K562 (cell line): ENCODE measurements at regions not wholly inside any gene's neighbourhood (a gene's known extent, or its start where the extent isn't known, plus 50 kb on each side); places are given as distances from the start of the nearest gene placed in this dataset.

Experiments used
- ATAC-seq: fragments of 200-7000 bp; cut with Tn5 transposase; 3 replicates; pipeline ENCODE4 v1.9.1; 2020; ENCODE audit warnings: moderate library complexity
- BruUV-seq: library from RNA; stranded (reverse); fragments of 400-500 nt; replicated peaks from 2 replicates; lab custom pipeline; 2021; lab: Mats Ljungman, UMichigan
- CTCF ChIA-PET: fragments of 300-600 bp; formaldehyde crosslinking; extraction: SDS; loops from one replicate; lab custom pipeline; 2021; ENCODE audit warnings: low intra/inter-chr PET ratio; lab: Yijun Ruan, JAX
- POLR2A ChIA-PET: fragments of 300-600, 350-650 bp; sonication (Branson Sonifier 250); formaldehyde crosslinking; extraction: SDS; loops from one replicate; lab custom pipeline; 2021; ENCODE audit warnings: antibody characterized with exemption, inconsistent platforms; lab: Yijun Ruan, JAX
- DNase-seq, 4 experiments: peaks; one replicate each; pipeline versions ENCODE4 v3.0.0 to v3.0.0-alpha.2; 2011 to 2018; ENCODE audit warnings: low spot score in 3 of 4, mixed read lengths in 3 of 4; ENCODE audit errors: extremely low read depth in 1 of 4
- FAIRE-seq: peaks from 2 replicates; lab custom pipeline; 2011; peaks lifted over from hg19 to GRCh38; lab: Jason Lieb, UNC
- H2AFZ ChIP-seq: 2 replicates; pipeline ENCODE4 v1.6.0; 2011; ENCODE audit warnings: low read depth, low read length, control low read depth, inconsistent platforms
- H3K27ac ChIP-seq: fragments of 200-600 bp; 3 replicates; pipeline ENCODE4 v1.8.0; 2011; ENCODE audit warnings: low read depth, mild to moderate bottlenecking, control low read depth, inconsistent platforms, low read length, moderate library complexity, mixed read lengths; ENCODE audit errors: extremely low read depth
- H3K27me3 ChIP-seq, 2 experiments: fragments of 300-600 bp in 1 of 2; 2 replicates in 1 of 2; 3 replicates in 1 of 2; pipeline versions ENCODE4 v1.6.0 to v1.8.0; 2011; ENCODE audit warnings: inconsistent platforms in 2 of 2, low read length in 2 of 2, mild to moderate bottlenecking in 1 of 2, mixed read lengths in 1 of 2, moderate library complexity in 1 of 2; ENCODE audit not compliant: control insufficient read depth in 2 of 2, insufficient read depth in 2 of 2
- H3K36me3 ChIP-seq: fragments of 300-600 bp; 3 replicates; pipeline ENCODE4 v1.8.0; 2011; ENCODE audit warnings: mild to moderate bottlenecking, low read length, inconsistent platforms; ENCODE audit not compliant: control insufficient read depth, insufficient read depth
- H3K4me1 ChIP-seq, 2 experiments: fragments of 200-600 bp in 1 of 2; replicated peaks in 1 of 2; 2 replicates in 1 of 2; 3 replicates in 1 of 2; pipeline versions ENCODE4 v1.5.1 to v1.8.0; 2011; ENCODE audit warnings: inconsistent platforms in 2 of 2, low read length in 2 of 2, mild to moderate bottlenecking in 1 of 2, mixed read lengths in 1 of 2, moderate library complexity in 1 of 2; ENCODE audit not compliant: control insufficient read depth in 2 of 2, insufficient read depth in 2 of 2
- H3K4me2 ChIP-seq: 2 replicates; pipeline ENCODE4 v1.6.1; 2011; ENCODE audit warnings: low read length, control low read depth, inconsistent platforms, mixed read lengths; ENCODE audit not compliant: insufficient read depth
- H3K4me3 ChIP-seq: fragments of 200-600 bp; sonication (generic), shearing (Covaris generic); 2 replicates; pipeline ENCODE4 v1.5.1; 2016; ENCODE audit warnings: control low read depth, inconsistent platforms
- H3K79me2 ChIP-seq: fragments of 200-600 bp; 3 replicates; pipeline ENCODE4 v1.8.0; 2011; ENCODE audit warnings: low read length, inconsistent platforms; ENCODE audit not compliant: control insufficient read depth, insufficient read depth
- H3K9ac ChIP-seq, 2 experiments: 2 replicates each; pipeline versions ENCODE4 v1.6.0 to v1.6.1; 2011; ENCODE audit warnings: low read depth in 2 of 2, low read length in 2 of 2, control low read depth in 1 of 2, inconsistent platforms in 1 of 2, mild to moderate bottlenecking in 1 of 2, mixed read lengths in 1 of 2; ENCODE audit not compliant: insufficient read depth in 1 of 2
- H3K9me1 ChIP-seq: one replicate; pipeline ENCODE4 v1.6.0; 2011; ENCODE audit warnings: inconsistent platforms, mild to moderate bottlenecking, low read length, moderate library complexity; ENCODE audit not compliant: control insufficient read depth, insufficient read depth
- H3K9me3 ChIP-seq: replicated peaks from 2 replicates; pipeline ENCODE4 v1.5.1; 2011; ENCODE audit warnings: low read depth, low read length, inconsistent platforms; ENCODE audit not compliant: control insufficient read depth, insufficient read depth
- H4K20me1 ChIP-seq: replicated peaks from 2 replicates; pipeline ENCODE4 v1.6.1; 2011; ENCODE audit warnings: low read length, inconsistent platforms, mixed read lengths; ENCODE audit not compliant: control insufficient read depth, insufficient read depth
- FOXP1 ChIP-seq: sonication (generic); formaldehyde crosslinking; IDR thresholded peaks from 2 replicates; pipeline ENCODE4 v1.8.0; 2022; ENCODE audit warnings: mild to moderate bottlenecking, missing genetic modification reagents
- RBM22 ChIP-seq: fragments of 200-400 bp; formaldehyde crosslinking; IDR thresholded peaks from 2 replicates; pipeline ENCODE4 v1.6.1; 2018; ENCODE audit warnings: low read length, low read depth; ENCODE audit not compliant: poor library complexity, severe bottlenecking
- ZNF24 ChIP-seq: fragments of 450-650 bp; IDR thresholded peaks from 2 replicates; pipeline ENCODE4 v1.6.1; 2016
- WGBS: fragments of 100-300 bp; shearing (Covaris generic); methylation state at CpG from one replicate; pipeline ENCODE4 v1.1.6; 2016; ENCODE audit warnings: low coverage, mixed read lengths; ENCODE audit not compliant: insufficient coverage; ENCODE audit errors: missing lambda C conversion rate; 5-methylcytosine and 5-hydroxymethylcytosine counted together
- in situ Hi-C: fragments of 300-500 bp; cut with MboI; formaldehyde crosslinking; loops from 4 replicates; pipeline ENCODE4 v1.15.0; 2018; ENCODE audit warnings: inconsistent platforms, mixed read lengths
- intact Hi-C: fragments of 100-400 bp; cut with micrococcal nuclease; formaldehyde crosslinking; loops from 2 replicates; pipeline ENCODE4 v1.14.2; 2022
- TF ChIP-seq, protein P1 (sequence below): fragments of 450-650 bp; IDR thresholded peaks from 2 replicates; pipeline ENCODE4 v1.6.1; 2017; ENCODE audit warnings: mild to moderate bottlenecking, moderate library complexity
- TF ChIP-seq, protein P2 (sequence below), 2 experiments: fragments of 450-650 bp; IDR thresholded peaks; 2 replicates each; pipeline ENCODE4 v1.6.1; 2016; ENCODE audit warnings: mild to moderate bottlenecking in 2 of 2, borderline replicate concordance in 1 of 2, low read depth in 1 of 2, moderate library complexity in 1 of 2
- TF ChIP-seq, protein P3 (sequence below): fragments of 250-450 bp; sonication (Bioruptor Pico); IDR thresholded peaks from 2 replicates; pipeline ENCODE4 v1.4.0; 2020; ENCODE audit warnings: mild to moderate bottlenecking, moderate library complexity, borderline replicate concordance
- TF ChIP-seq, protein P4 (sequence below), 2 experiments: fragments of 200-800 bp in 1 of 2; sonication (Bioruptor generic) in 1 of 2; sonication (generic) in 1 of 2; formaldehyde crosslinking in 1 of 2; IDR thresholded peaks in 1 of 2; conservative IDR thresholded peaks in 1 of 2; 2 replicates each; pipeline versions ENCODE4 v1.5.0 to v1.6.1; 2016 to 2020; ENCODE audit warnings: missing compliant biosample characterization in 1 of 2, missing genetic modification characterization in 1 of 2, missing genetic modification reagents in 1 of 2

DNA sequence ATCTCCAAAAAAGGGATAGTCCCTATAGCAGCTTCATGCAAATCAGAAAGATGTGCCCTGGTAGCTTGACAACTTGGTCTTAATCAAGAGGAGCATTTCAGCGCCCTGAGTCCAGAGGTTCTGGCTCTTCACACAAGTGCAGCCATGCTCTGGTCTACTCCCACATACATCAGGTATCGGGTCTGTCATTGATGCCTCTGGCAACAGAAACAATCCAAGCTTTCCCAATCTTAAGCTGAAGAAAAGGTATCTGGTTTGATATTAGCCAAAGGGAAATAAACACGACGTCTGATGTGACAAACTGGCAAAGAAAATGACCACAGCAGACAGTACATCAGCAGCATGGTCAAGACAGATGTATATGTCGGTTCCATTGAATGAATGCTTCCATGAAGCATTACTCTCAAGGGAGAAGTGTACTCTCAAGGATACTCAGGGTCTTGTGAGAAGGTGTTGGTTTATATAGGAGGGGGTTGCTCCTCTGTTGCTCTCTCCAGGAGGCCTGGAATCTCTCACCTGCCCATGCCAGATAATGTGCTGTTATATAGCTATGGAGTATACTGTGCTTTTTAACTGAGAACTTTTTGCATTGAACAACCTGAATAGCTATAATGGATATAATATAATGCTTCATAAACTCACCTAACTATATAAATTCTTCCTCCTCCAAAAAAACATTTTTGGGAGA is 879.6 kb upstream of the PCDH10 start:
- no peak for FAIRE-seq
- H3K4me3 ChIP-seq: no peak overlapping the region
- WGBS: 3% methylated on average over 5 of the region's 5 CpGs
- BruUV-seq: no TSS peak
- H3K36me3 ChIP-seq: no peaks in the 10 kb centered on the region
- CTCF ChIA-PET: no interaction called here
- no peaks in the 10 kb centered on the region for H3K4me1 ChIP-seq
- no peak overlapping the region for H3K9ac ChIP-seq
- no peak for ATAC-seq
- in situ Hi-C loops (no loop called here), intact Hi-C loops (no loop called here)
- no peak overlapping the region for H3K27ac ChIP-seq
- no peaks in the 10 kb centered on the region for H3K9me3 ChIP-seq
- no peaks in the 10 kb centered on the region for H3K27me3 ChIP-seq
- no peak overlapping the region for H2AFZ ChIP-seq
- POLR2A ChIA-PET: no interaction called here
- H4K20me1 ChIP-seq: no peaks in the 10 kb centered on the region
- no peak for DNase-seq
- no peaks in the 10 kb centered on the region for H3K9me1 ChIP-seq
- H3K4me2 ChIP-seq: no peak overlapping the region
- H3K79me2 ChIP-seq: no peaks in the 10 kb centered on the region
- TF ChIP-seq RBM22 (no peak), FOXP1 (CRISPR knock-in tag) (no peak), ZNF24 (no peak)
- TF ChIP-seq, protein P1, sequence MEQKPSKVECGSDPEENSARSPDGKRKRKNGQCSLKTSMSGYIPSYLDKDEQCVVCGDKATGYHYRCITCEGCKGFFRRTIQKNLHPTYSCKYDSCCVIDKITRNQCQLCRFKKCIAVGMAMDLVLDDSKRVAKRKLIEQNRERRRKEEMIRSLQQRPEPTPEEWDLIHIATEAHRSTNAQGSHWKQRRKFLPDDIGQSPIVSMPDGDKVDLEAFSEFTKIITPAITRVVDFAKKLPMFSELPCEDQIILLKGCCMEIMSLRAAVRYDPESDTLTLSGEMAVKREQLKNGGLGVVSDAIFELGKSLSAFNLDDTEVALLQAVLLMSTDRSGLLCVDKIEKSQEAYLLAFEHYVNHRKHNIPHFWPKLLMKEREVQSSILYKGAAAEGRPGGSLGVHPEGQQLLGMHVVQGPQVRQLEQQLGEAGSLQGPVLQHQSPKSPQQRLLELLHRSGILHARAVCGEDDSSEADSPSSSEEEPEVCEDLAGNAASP: no peak
- TF ChIP-seq, protein P2, sequence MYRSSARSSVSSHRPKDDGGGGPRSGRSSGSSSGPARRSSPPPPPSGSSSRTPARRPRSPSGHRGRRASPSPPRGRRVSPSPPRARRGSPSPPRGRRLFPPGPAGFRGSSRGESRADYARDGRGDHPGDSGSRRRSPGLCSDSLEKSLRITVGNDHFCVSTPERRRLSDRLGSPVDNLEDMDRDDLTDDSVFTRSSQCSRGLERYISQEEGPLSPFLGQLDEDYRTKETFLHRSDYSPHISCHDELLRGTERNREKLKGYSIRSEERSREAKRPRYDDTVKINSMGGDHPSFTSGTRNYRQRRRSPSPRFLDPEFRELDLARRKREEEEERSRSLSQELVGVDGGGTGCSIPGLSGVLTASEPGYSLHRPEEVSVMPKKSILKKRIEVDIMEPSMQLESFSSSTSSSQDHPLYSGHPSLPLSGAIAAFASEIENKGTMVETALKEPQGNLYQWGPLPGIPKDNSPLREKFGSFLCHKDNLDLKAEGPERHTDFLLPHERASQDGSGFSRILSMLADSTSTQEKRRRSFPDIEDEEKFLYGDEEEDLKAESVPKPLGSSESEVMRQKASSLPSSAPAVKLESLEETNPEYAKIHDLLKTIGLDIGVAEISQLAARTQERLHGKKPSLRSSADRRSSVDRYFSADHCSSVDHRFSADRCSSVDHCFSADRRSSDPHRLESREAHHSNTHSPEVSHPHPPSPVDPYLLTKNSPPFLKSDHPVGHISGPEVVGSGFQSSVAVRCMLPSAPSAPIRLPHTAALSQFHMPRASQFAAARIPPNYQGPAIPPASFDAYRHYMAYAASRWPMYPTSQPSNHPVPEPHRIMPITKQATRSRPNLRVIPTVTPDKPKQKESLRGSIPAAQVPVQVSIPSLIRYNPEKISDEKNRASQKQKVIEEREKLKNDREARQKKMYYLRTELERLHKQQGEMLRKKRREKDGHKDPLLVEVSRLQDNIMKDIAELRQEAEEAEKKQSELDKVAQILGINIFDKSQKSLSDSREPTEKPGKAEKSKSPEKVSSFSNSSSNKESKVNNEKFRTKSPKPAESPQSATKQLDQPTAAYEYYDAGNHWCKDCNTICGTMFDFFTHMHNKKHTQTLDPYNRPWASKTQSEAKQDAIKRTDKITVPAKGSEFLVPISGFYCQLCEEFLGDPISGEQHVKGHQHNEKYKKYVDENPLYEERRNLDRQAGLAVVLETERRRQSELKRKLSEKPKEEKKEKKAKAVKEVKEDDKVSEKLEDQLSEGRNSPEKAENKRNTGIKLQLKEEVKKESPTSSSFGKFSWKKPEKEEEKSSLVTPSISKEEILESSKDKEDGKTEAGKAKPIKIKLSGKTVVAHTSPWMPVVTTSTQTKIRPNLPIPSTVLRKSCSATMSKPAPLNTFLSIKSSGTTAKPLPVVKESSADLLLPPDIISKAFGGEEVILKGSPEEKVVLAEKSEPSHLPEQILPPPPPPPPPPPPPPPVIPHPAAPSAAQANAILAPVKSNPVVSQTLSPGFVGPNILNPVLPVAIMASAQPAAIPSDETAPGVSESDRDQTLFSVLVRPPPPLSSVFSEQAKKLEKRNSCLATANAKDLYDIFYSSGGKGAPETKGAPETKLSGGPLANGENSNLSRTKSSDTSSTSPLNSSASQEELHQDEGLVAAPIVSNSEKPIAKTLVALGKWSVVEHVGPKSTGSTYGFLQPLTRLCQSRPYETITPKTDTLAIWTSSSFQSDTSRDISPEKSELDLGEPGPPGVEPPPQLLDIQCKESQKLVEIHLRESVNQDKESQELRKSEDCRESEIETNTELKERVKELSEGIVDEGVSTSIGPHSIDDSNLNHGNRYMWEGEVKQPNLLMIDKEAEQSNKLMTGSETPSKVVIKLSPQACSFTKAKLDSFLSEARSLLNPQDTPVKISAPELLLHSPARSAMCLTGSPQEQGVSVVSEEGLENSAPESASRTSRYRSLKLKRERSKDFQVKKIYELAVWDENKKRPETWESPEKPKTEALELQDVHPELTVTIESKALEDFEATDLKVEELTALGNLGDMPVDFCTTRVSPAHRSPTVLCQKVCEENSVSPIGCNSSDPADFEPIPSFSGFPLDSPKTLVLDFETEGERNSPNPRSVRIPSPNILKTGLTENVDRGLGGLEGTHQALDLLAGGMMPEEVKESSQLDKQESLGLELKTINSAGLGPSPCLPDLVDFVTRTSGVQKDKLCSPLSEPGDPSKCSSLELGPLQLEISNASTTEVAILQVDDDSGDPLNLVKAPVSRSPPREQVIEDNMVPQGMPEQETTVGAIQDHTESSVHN (IDR thresholded peaks at IDR 0.05; ENCODE audit: borderline replicate concordance in 1 of 2, low read depth in 1 of 2): no peak
- TF ChIP-seq, protein P3, sequence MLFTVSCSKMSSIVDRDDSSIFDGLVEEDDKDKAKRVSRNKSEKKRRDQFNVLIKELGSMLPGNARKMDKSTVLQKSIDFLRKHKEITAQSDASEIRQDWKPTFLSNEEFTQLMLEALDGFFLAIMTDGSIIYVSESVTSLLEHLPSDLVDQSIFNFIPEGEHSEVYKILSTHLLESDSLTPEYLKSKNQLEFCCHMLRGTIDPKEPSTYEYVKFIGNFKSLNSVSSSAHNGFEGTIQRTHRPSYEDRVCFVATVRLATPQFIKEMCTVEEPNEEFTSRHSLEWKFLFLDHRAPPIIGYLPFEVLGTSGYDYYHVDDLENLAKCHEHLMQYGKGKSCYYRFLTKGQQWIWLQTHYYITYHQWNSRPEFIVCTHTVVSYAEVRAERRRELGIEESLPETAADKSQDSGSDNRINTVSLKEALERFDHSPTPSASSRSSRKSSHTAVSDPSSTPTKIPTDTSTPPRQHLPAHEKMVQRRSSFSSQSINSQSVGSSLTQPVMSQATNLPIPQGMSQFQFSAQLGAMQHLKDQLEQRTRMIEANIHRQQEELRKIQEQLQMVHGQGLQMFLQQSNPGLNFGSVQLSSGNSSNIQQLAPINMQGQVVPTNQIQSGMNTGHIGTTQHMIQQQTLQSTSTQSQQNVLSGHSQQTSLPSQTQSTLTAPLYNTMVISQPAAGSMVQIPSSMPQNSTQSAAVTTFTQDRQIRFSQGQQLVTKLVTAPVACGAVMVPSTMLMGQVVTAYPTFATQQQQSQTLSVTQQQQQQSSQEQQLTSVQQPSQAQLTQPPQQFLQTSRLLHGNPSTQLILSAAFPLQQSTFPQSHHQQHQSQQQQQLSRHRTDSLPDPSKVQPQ: no peak
- TF ChIP-seq, protein P4, sequence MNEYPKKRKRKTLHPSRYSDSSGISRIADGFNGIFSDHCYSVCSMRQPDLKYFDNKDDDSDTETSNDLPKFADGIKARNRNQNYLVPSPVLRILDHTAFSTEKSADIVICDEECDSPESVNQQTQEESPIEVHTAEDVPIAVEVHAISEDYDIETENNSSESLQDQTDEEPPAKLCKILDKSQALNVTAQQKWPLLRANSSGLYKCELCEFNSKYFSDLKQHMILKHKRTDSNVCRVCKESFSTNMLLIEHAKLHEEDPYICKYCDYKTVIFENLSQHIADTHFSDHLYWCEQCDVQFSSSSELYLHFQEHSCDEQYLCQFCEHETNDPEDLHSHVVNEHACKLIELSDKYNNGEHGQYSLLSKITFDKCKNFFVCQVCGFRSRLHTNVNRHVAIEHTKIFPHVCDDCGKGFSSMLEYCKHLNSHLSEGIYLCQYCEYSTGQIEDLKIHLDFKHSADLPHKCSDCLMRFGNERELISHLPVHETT (CRISPR knock-in tag; conservative IDR thresholded peaks at IDR 0.05 in 1 of 2, IDR thresholded peaks at IDR 0.05 in 1 of 2): no peak
